ENCODE measurements at regions not wholly inside any gene's neighbourhood (a gene's known extent, or its start where the extent isn't known, plus 50 kb on each side); places are given as distances from the start of the nearest gene placed in this dataset.

DNA sequence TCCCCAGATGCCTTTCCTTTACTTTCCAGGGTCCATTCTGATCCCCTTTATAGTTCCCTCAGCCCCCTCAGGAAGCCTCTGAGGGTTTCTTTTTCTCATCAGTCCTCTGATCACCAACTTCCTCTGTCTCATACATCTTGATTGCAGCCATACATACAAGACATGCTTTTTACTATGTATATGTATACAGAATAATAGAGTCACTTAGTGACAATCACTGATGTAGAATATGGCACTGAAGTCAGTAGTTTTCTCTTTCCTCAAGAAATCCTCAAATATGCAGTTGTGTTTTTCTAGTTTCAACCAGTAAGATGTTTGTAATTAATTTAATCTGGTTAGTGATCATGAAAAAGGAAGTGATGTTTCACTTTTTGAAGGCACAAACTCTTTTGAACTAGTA lies 364.1 kb downstream of the MAN2A1 start:
- H3K4me3 ChIP-seq (replicated peaks in 1 of 2; ENCODE audit: low read depth in 1 of 2, low read length in 2 of 2), result no peak overlapping the region
- no peak for ATAC-seq
- no TSS peak for BruUV-seq (replicated peaks)
- CTCF ChIA-PET, result no interaction called here
- no peaks in the 10 kb centered on the region for H3K9me3 ChIP-seq (ENCODE audit: control insufficient read depth in 1 of 2, insufficient read depth in 1 of 2, low read depth in 1 of 2, low read length in 2 of 2)
- no peaks in the 10 kb centered on the region for H4K20me1 ChIP-seq (ENCODE audit: insufficient read depth)
- TF ChIP-seq POLR2A (IDR thresholded peaks at IDR 0.05; ENCODE audit: borderline replicate concordance, extremely low read depth, insufficient read depth, insufficient read length) (no peak), ZNF274 (IDR thresholded peaks at IDR 0.05; ENCODE audit: low read depth, low read length) (no peak), SRF (IDR thresholded peaks at IDR 0.05; ENCODE audit: low read depth) (no peak), ZFX (IDR thresholded peaks at IDR 0.05) (no peak), JUND (IDR thresholded peaks at IDR 0.05) (no peak), CTCF (IDR thresholded peaks at IDR 0.05 in 2 of 3, conservative IDR thresholded peaks at IDR 0.05 in 1 of 3; ENCODE audit: borderline replicate concordance in 1 of 3, insufficient read depth in 1 of 3, low read depth in 2 of 3, low read length in 2 of 3) (no peak), ELF1 (IDR thresholded peaks at IDR 0.05; ENCODE audit: borderline replicate concordance, low read depth) (no peak), CBX3 (IDR thresholded peaks at IDR 0.05; ENCODE audit: low read depth) (no peak), CEBPB (IDR thresholded peaks at IDR 0.05; ENCODE audit: low read depth) (no peak), ATF3 (IDR thresholded peaks at IDR 0.05) (no peak), FOSL1 (IDR thresholded peaks at IDR 0.05; ENCODE audit: low read depth) (no peak), EZH2 (IDR thresholded peaks at IDR 0.05) (no peak), SP1 (IDR thresholded peaks at IDR 0.05; ENCODE audit: low read depth) (no peak), TCF7L2 (IDR thresholded peaks at IDR 0.05; ENCODE audit: borderline replicate concordance, extremely low read depth, insufficient read depth, insufficient read length) (no peak), YY1 (IDR thresholded peaks at IDR 0.05; ENCODE audit: extremely low read depth, insufficient replicate concordance, low read depth, low read length) (no peak), RAD21 (IDR thresholded peaks at IDR 0.05; ENCODE audit: low read depth) (no peak), EGR1 (IDR thresholded peaks at IDR 0.05; ENCODE audit: low read depth) (no peak)
- TF ChIP-seq, protein P1, sequence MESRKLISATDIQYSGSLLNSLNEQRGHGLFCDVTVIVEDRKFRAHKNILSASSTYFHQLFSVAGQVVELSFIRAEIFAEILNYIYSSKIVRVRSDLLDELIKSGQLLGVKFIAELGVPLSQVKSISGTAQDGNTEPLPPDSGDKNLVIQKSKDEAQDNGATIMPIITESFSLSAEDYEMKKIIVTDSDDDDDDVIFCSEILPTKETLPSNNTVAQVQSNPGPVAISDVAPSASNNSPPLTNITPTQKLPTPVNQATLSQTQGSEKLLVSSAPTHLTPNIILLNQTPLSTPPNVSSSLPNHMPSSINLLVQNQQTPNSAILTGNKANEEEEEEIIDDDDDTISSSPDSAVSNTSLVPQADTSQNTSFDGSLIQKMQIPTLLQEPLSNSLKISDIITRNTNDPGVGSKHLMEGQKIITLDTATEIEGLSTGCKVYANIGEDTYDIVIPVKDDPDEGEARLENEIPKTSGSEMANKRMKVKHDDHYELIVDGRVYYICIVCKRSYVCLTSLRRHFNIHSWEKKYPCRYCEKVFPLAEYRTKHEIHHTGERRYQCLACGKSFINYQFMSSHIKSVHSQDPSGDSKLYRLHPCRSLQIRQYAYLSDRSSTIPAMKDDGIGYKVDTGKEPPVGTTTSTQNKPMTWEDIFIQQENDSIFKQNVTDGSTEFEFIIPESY (IDR thresholded peaks at IDR 0.05; ENCODE audit: extremely low read depth, insufficient replicate concordance, low read length), result no peak
- TF ChIP-seq, protein P2, sequence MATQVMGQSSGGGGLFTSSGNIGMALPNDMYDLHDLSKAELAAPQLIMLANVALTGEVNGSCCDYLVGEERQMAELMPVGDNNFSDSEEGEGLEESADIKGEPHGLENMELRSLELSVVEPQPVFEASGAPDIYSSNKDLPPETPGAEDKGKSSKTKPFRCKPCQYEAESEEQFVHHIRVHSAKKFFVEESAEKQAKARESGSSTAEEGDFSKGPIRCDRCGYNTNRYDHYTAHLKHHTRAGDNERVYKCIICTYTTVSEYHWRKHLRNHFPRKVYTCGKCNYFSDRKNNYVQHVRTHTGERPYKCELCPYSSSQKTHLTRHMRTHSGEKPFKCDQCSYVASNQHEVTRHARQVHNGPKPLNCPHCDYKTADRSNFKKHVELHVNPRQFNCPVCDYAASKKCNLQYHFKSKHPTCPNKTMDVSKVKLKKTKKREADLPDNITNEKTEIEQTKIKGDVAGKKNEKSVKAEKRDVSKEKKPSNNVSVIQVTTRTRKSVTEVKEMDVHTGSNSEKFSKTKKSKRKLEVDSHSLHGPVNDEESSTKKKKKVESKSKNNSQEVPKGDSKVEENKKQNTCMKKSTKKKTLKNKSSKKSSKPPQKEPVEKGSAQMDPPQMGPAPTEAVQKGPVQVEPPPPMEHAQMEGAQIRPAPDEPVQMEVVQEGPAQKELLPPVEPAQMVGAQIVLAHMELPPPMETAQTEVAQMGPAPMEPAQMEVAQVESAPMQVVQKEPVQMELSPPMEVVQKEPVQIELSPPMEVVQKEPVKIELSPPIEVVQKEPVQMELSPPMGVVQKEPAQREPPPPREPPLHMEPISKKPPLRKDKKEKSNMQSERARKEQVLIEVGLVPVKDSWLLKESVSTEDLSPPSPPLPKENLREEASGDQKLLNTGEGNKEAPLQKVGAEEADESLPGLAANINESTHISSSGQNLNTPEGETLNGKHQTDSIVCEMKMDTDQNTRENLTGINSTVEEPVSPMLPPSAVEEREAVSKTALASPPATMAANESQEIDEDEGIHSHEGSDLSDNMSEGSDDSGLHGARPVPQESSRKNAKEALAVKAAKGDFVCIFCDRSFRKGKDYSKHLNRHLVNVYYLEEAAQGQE (IDR thresholded peaks at IDR 0.05; ENCODE audit: low read depth), result no peak
- no peak overlapping the region for H2AFZ ChIP-seq (ENCODE audit: low read depth, low read length, poor library complexity, severe bottlenecking)
- RAD21 ChIA-PET (ENCODE audit: low non-redundant PET in 1 of 2, low total read pairs in 2 of 2, uncharacterized antibody in 2 of 2, unreplicated experiment in 2 of 2), result no interaction called here
- no peaks in the 10 kb centered on the region for H3K36me3 ChIP-seq (ENCODE audit: control insufficient read depth in 1 of 2, insufficient read depth in 2 of 2, low read length in 2 of 2)
- POLR2A ChIA-PET, result no interaction called here
- H3K79me2 ChIP-seq (ENCODE audit: insufficient read depth, low read length), result no peaks in the 10 kb centered on the region
- no peaks in the 10 kb centered on the region for H3K9me2 ChIP-seq (ENCODE audit: insufficient read depth)
- intact Hi-C loops (cut with micrococcal nuclease), result no loop called here
- no peak overlapping the region for H3K4me2 ChIP-seq (ENCODE audit: low read length)
- no peak for DNase-seq (ENCODE audit: low read depth, low spot score)
- H3K4me1 ChIP-seq (ENCODE audit: control insufficient read depth in 1 of 2, insufficient read depth in 2 of 2, low read length in 2 of 2), result no peaks in the 10 kb centered on the region
- no peaks in the 10 kb centered on the region for H3K27me3 ChIP-seq (ENCODE audit: insufficient read depth, low read length)
- no peak overlapping the region for H3K9ac ChIP-seq (ENCODE audit: low read length)
- H3K27ac ChIP-seq (ENCODE audit: low read depth, low read length), result no peak overlapping the region
